Inflammatory macrophage treated with lipopolysaccharide for 1 hour (primary cell): ENCODE measurements at regions not wholly inside any gene's neighbourhood (a gene's known extent, or its start where the extent isn't known, plus 50 kb on each side); places are given as distances from the start of the nearest gene placed in this dataset.

ENCODE experiments used
- DNase-seq, 2 donors: peaks; one replicate each; pipeline ENCODE4 v3.0.0-alpha.2; 2020 to 2022

DNA sequence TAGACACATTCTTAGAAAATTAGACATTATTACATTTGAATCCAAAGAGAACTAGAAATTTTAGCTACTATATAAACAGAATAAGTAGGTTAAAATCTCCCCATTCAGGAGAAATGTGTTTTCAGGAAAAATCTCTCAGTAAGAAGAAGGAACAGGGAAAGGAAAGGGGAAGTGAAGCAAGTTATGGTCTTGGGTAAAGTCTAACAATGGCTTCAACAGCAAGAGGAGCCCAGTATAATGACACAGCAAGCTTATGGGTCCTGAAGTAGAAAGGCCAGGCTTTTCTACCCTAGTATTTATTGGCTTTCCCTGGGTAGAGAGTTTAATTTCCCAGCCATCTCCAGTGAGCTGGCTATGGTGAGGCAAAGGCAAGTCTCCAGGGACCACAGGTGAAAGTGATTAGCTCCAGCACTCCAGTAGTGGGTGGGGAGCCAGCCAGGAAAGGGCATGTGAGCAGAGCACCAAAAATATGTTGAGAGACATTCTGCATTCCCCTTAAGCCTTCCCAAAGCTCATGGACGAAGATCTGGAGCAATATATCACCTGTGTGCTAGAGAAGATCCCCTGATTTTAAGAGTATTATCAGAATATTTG, 981.7 kb downstream of the NR2F1-AS1 start:
- DNase-seq, result no peak

DNA sequence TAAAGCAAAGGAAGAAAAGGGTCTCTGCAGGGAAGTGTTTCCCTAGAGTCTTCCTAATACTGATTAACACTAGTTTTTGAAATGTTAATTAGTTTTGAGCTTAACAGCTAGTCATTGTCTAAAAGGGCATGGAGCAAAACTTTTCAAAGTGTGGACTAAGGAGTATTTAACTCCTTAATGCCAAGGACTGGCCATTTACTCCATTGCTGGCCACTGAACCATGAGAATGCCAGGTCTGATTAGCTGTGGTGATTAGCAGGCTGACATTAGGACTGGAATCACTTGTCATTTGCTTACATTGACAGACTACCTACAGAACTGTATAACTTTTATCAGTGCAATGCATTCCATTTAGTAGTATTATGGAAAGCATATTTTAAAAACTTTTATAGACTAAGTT, 987.0 kb downstream of the NR2F1-AS1 start:
- DNase-seq, result no peak

DNA sequence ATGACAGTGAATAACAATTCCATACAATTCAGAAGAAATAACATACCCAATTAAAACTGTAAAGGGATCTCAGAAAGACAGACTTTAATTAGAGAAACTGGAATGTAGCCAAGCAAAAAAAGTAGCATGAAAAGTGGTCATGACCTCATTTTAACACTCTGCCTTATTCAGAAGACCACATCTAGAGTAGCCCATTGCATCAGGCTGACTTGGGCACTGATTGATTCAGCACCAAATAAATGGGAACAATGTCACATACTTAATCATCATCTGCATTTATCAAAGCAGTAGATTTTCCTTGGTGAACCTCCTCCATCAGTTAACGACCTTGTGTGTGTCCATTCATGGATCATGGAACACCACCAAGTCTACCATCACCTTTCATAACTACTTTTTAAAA, 992.1 kb downstream of the NR2F1-AS1 start:
- DNase-seq, result no peak

DNA sequence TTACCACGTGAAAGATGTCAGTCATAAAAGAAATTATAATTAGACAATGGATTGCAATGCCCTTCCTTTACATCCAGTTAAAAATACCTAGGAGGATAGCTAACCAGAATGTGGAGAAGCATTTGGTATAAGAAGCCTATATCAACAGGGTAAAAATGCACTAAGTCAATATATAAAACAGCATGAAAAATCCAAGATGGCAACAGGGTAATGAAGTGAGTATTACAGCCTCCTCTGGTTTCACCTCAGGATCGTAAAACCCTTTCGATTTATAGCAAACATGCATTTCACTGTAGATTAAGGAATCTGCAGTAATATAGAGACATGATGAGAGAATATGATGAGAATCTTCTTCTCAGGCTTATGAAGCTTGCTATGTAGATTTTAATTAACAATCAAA, 999.3 kb downstream of the NR2F1-AS1 start:
- DNase-seq, result no peak

DNA sequence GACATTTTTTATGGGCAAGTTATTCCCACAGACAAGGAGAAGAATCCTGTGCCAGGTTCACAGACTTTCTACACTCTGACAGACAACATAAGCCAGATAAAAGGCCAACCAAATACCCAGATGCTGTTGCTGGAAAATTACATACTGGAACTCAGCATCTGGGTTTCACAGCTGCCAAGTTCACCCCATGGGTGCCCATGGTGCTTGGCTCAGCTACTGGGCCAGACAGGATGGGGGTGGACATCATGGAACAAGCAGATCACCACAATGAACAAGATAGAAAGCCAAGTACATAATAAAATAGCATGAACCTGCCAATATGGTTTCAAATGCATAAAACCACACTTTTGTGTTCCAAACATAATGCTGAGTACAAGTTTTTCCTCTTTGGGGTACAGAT, 999.8 kb downstream of the NR2F1-AS1 start:
- no peak for DNase-seq

DNA sequence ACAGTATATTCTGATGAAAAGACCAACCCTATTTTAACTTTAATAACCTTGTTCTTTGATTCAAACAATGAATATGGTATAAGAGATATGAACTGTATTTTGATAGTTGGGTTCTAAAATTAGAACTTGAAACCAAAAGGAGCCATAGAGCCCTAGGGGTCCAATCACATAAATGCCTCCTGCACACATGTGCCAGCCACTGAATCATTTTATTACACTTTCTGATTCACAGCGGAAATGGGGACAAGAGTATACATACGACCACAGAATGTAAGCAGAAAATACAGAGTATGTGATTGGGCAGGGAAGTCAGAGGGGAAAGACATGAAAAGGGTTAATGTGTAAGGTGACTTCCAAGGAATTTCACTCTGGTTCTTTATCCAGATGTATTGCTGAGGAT, 1000.2 kb downstream of the NR2F1-AS1 start:
- no peak for DNase-seq

DNA sequence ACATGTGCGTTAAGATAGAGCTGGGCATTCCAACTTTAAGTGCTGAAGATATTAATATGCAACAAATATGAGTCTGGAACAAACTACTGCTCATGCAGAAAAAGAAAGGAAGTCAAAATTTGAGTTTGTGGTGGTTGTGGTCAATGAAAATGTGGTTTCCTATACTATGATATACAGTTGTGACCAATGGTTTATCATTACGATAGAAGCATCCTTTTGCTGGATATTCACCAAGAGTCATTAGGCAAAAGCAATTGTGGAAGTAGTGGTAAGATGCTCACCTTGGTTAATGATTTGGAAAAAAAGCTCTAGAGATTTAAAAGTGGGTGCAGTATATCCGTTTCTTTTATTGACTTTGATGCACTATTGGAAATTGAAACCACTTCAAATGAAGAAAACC, 1007.0 kb downstream of the NR2F1-AS1 start:
- DNase-seq, result no peak

DNA sequence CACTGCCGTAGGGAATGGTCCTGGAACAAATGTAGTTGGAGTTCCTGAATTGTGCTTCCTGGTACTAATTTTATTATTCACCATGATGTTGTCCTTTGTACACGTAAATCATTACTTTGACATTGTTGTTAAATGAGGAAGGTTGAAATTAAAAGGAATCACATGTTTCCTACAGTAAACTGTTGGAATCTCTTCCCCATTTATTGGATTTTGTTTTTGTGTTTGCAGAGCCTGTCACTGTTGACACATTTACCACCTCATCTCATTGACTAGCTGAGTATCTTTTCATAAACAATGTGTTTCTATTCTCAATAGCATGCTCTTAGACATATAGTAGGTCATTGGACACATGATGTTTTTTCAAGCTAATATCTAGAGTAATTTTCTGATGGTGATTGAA, 1012.5 kb downstream of the NR2F1-AS1 start:
- no peak for DNase-seq

DNA sequence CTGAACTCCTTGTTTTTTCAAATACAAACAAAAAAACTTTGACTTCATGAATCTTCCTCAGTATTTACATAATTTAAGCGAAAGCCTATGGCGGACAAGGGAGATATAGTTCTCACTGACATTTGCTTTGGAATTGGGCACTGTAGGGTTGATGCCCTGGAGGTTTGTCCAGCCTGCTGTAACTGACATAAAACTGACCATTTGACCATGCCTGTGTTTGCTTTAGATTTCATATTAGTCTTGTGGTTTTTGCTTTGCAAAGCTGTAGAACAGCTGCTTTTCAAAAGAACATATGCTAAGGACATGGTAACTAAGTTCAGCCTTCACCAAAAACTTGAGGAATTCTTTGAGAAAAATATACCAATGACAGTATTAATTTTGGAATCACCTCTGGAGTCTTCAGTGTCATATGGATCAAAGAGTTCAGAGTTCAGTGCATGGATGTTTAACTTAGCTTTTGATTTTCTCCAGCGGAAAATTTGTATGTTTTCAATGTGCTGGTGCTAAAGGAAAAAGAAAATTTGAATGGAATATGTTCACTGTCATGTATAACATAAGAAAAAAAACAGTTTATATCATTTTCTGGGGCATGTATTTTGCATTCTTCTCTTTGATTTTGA, 1013.1 kb downstream of the NR2F1-AS1 start:
- no peak for DNase-seq

DNA sequence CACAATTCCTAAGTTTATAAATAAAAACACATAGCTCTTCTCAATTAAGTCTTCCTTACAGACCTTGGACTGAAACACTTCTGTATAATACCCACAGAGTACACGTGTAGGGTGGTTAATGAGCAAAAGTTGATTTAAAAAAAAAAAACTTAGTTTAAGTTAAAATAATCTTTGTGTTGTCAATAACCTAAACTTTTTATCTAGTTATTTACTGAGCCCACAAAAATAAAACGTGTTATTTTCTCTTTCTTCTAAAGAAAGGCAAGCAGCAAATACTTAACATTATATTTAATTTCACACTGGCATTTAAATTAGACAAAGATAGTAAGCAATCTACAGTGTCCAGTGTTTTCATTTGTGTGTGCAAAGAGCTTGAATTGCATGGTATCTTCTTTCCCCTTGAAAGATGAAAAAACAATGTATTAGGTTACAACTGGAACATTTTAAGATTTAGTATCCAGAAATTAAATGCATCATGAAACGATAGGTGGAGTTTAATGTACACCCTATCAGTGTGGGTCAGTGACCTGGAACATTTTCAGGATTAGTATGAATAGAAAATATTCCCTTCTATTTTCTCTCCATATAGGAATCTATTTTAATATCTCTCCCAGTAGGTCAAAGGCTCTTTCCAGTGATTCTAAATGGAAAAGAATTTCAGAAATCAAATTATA, 1014.8 kb downstream of the NR2F1-AS1 start:
- DNase-seq, result no peak

DNA sequence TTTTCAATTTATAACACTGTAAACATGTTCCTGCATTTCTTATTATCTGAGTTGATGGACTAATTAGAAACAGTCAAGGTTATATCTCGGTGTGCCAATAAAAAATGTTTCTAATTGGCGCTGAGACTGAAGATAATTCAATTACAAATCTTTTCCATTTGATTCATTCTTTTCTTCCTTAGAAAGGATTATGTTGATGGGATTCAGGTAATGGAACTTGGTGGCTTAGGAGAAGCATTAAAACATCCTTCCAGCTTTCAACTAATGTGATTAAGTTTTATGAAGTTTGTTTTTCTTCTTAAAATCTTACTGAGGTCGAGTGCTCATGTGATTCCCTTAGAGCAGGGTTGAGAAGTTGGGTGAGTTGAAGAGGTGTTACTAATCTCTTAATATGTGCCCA, 1015.3 kb downstream of the NR2F1-AS1 start:
- DNase-seq, result no peak

DNA sequence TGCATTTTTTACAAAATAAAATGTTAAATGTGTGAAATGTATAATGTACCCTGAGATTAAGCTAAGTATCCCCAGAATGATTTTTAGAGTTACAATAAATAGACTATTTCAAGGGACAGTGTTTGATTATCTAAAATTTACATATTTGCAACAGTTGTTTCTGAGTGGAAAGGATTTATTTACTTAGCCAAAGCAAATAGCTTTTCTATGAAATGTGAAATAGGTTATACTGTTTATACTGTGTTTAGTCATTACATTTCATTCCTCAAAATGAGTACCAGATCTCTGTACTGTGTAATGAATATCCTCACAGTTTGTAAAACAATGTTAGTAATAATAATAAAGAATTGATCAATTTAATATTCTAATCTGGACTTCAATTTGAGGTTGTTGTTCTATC, 1019.0 kb downstream of the NR2F1-AS1 start:
- DNase-seq, result no peak

DNA sequence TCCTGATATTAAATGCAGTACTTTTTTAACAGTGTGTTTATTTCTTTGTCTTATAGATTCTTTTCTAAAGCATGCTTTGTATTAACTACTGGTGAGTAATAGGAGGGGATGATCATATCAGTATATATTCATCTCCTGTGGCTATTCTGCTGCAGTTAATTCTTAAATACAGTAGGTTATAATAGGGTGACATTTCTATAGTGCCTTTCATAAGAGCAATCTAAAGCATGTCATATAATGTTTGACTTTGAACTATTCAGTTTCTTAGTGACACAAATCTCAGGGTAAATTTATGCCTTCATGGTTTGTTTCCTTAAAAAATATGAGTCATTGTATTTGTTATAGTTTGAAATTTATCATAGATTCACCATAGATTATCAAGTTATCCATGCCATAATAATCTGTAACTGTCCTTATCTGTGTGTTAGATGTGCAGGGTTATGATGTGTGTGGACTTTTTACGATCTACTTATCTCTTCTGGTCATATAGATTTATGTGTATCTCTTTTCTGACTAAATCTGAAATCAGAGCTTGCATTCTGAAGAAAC, 1019.5 kb downstream of the NR2F1-AS1 start:
- no peak for DNase-seq

DNA sequence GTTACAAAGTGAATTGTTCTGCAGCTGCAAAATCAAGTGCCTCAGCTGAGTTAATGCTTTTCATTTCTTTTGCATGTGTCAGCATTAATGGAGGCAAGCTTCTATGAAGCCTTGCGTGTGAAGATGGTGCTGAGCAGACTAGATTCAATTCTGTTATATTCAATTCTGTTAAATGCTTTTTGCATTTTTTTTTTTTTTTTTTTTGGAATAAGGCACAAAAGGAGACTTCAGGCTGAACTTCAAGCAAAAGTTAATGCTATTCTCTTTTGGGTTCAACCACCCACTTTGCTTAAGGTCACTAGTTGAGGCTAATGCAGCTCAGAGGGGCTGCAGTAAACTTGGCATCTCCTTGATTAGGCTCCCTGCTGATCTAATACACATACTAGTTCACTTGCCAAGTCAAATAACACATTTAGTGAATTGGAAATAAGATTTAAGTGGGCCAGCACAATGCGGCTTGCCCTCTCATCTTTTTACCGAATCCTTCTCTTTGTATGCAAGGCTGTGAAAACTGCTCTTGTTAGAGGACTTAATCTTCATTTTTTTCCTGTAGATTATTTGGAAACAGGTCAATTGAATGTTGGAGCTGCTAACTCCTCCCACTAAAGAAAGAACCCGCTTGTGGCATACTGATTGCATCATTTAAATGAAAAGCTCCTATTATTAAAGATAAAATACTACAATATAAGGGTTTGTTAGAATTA, 1020.2 kb downstream of the NR2F1-AS1 start:
- DNase-seq, result no peak

DNA sequence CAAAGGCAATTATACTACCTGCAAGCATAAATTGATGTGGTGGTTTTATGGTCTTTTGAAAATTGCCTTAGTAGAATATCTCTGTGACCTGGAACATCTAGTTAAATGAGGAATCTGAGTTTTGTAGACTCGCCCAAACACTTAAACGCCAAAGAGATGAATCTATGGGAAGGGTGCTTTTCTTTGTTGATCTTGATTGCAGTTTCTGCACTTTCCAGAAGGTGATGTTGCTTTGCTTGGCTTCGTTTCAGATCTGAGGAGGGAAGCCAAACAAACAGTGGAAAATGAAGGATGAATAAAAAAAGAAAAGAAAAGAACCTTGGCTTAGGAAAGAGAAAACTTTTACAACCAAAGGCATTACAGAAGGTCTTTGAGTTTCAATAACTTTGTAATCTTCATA, 1021.2 kb downstream of the NR2F1-AS1 start:
- DNase-seq, result no peak

DNA sequence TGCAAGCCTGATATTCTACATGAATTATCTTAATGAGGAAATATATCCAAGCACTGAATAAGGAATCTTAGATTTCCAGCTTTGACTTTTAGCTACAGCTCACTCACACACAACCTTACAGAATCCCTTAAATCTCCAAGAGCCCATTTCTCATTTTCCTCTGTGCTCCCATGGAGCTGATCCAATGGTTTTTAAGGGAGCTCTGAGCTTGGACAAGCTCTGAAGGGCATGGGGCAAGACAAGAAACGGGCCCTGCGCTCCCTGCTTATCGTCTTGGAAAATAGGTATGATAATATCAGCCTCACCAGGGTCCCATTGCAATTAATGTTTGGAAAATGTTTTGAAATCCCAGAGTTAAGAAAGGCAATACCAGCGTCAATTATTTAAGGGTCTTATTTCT, 1021.7 kb downstream of the NR2F1-AS1 start:
- no peak for DNase-seq

DNA sequence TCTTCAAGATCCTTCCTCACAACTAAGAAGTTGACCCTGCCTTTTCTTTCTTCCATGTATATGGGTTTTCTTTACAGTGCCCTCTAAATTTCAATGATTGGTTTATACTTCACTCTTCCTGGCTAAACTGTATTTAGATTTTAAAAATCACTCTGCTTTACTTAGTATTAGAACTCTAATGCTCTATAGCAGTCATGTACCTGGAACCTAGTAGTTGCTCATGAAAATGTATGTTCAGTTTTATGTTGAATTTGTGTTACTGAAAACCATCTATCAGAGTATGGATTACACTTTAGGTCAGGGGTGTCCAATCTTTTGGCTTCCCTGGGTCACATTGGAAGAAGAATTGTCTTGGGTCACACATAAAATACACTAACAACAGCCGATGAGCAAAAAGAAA, 1024.3 kb downstream of the NR2F1-AS1 start:
- no peak for DNase-seq

DNA sequence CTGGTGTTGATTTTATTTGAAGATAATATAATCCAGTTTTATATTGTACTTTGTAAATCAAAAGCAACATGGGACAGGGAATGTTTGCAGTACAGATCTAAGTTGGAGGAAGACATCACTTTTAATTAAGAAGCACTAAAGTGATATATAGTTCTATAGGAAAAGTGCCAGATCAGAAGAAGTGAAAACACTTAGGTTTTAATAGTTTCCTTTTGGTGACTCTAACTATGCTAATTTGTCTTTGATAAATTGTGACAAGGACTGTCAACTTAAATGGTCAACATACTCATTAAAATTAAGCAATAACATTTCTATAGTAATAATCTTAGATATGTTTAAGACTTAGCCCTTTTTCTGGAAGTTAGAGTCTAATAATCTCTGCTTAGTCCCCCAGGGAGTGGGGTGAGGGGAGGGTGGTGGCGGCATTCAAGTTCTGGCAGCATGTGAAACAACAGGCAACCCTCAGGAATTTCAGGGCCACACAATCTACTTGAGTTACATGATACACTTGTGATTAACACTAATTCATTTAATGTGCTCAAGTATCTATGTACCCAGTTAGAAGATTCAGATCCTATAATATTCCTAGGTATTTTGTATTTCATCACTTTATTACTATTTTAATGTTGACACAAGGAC, 1026.5 kb downstream of the NR2F1-AS1 start:
- no peak for DNase-seq

DNA sequence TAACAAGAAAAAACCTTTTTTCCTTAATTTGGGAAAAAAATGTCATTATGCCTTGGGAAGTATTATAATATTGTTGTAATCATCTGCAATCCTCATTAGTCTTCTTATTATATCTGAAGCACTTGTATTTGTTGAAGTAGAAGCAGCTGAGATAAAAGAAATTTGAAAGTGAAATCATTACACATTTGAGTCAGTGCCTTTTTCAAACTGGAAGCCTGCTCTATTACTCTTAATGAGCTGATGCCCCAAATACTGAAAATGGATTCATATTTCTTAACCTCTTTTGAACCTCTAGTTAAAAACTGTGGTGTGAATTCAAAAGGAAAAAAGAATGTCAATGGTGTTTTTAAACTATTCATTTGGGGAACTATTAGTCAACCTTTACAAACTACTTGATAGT, 1027.7 kb downstream of the NR2F1-AS1 start:
- no peak for DNase-seq

DNA sequence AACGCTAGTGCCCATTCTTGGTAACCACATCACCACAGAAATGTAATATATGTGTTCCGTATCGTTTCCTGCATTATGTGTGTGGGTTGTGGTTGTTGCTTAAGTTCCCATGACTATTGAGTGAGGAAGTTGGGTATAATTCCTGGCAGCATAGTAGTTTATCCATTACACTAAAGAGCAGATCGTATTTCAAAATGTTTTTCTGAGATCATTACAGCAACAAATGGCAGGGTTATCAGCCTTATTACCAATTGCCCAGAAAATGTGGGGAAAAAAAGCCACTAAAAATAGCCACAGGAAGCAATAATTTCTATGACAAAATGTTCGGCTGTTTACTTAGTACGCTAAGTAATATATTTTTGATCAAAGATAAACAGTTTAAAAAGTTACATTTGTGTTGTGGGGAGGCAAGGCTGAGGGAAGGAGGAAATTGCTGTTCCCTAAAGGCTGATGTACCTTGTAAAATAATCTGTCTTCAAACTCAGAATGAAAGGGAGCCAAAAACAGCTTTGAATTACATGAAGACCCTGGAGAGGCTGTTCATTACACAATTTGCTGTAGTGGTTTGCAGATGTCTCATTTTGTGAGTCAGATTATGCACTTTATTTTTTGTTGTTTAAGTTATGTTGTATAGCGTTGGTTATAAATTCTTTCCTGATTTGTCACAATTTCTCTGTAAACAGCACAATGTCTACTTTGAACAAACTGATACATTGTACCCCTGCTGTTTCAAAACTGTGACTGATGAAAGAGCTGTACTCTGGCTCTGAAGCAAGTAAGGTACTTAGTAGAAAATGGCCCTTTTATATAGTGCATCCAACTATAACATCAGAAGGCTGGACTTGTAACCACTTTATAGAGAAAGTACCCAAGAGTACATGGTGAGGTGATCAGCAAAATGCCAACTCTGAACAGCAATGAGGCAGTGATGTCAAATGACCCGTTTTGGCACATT, 1028.5 kb downstream of the NR2F1-AS1 start:
- DNase-seq, result peak; percentile 20 to 31

DNA sequence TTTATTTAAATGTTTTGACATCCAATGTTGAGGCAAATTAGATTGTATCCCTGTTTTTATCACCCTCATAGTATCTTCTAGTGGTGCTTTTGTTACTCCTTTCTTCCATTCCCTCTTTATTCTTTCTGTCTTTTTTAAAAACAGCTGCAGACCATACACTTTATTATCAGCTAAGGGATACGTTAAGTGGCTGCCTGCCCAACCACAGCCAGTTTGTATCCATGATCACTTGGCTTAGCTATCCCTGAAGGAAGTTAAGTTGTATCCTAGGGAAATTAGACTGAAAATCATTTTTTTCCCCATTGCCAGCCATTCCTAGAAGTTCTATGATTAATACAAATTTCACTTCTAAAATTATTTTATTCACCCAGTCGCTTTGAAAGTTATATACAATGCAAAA, 1032.7 kb downstream of the NR2F1-AS1 start:
- DNase-seq, result no peak

DNA sequence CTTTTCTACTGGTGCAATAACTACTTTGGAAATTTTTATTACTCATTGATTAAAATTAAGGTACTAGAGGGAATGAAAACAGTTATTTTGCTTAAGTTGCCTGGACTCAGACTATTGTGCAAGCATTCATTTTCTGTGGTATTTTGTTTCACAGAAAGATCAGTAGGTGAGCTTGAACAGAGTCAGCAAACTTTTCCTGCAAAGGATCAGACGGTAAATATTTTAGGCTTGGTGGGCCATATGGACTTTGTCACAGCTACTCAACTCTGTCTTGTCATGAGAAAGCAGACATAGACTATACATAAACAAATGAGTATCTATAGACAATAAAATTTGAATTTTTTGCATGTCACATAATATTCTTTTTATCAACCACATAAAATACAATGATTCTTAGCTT, 1036.4 kb downstream of the NR2F1-AS1 start:
- no peak for DNase-seq
